ENCODE measurements at regions not wholly inside any gene's neighbourhood (a gene's known extent, or its start where the extent isn't known, plus 50 kb on each side); places are given as distances from the start of the nearest gene placed in this dataset.

GRCh38 chr9:89724659-89725058, 119.8 kb downstream of the GADD45G start:
- ATAC-seq: no peak
- Mint-ChIP-seq H3K27me3 (no peaks in the 10 kb centered on the region), H3K27ac (no peak overlapping the region), H3K4me1 (peaks cover 2% of the 10 kb centered on the region), H3K36me3 (ENCODE audit: low read depth) (no peaks in the 10 kb centered on the region), H3K4me3 (no peak overlapping the region)
- H3K9me3 ChIP-seq (ENCODE audit: control insufficient read depth, low read length, poor library complexity, severe bottlenecking): no peaks in the 10 kb centered on the region
- no peak for DNase-seq

- no peaks in the 10 kb centered on the region for H3K9me3 ChIP-seq (ENCODE audit: control insufficient read depth, low read length, poor library complexity, severe bottlenecking)
- Mint-ChIP-seq H3K27ac (no peak overlapping the region), H3K36me3 (ENCODE audit: low read depth) (no peaks in the 10 kb centered on the region), H3K4me1 (peaks cover 2% of the 10 kb centered on the region), H3K27me3 (no peaks in the 10 kb centered on the region), H3K4me3 (no peak overlapping the region)
- DNase-seq: no peak
- no peak for ATAC-seq
Observed at GRCh38 chr9:89725271-89725670, 120.5 kb downstream of the GADD45G start.

GRCh38 chr9:89729954-89730530, 125.2 kb downstream of the GADD45G start:
- Mint-ChIP-seq H3K27me3 (no peaks in the 10 kb centered on the region), H3K4me1 (peaks cover 8% of the 10 kb centered on the region), H3K27ac (no peak overlapping the region), H3K4me3 (no peak overlapping the region), H3K36me3 (ENCODE audit: low read depth) (no peaks in the 10 kb centered on the region)
- H3K9me3 ChIP-seq (ENCODE audit: control insufficient read depth, low read length, poor library complexity, severe bottlenecking): no peaks in the 10 kb centered on the region
- ATAC-seq (no peak), DNase-seq (no peak)

- ATAC-seq (no peak), DNase-seq (no peak)
- Mint-ChIP-seq H3K4me1 (peaks cover 11% of the 10 kb centered on the region), H3K27me3 (no peaks in the 10 kb centered on the region), H3K4me3 (no peak overlapping the region), H3K27ac (no peak overlapping the region), H3K36me3 (ENCODE audit: low read depth) (no peaks in the 10 kb centered on the region)
- no peaks in the 10 kb centered on the region for H3K9me3 ChIP-seq (ENCODE audit: control insufficient read depth, low read length, poor library complexity, severe bottlenecking)
Observed at GRCh38 chr9:89730715-89731114, 125.9 kb downstream of the GADD45G start.

- DNase-seq (no peak), ATAC-seq (no peak)
- no peak overlapping the region for H3K27ac Mint-ChIP-seq
- peaks cover 11% of the 10 kb centered on the region for H3K4me1 Mint-ChIP-seq
- H3K36me3 Mint-ChIP-seq (ENCODE audit: low read depth): no peaks in the 10 kb centered on the region
- H3K4me3 Mint-ChIP-seq: no peak overlapping the region
- H3K9me3 ChIP-seq (ENCODE audit: control insufficient read depth, low read length, poor library complexity, severe bottlenecking): no peaks in the 10 kb centered on the region
- no peaks in the 10 kb centered on the region for H3K27me3 Mint-ChIP-seq
Observed at GRCh38 chr9:89731262-89732182, 126.7 kb downstream of the GADD45G start.

GRCh38 chr9:89732295-89732938, 127.6 kb downstream of the GADD45G start:
- DNase-seq: no peak
- Mint-ChIP-seq H3K4me3 (no peak overlapping the region), H3K36me3 (ENCODE audit: low read depth) (no peaks in the 10 kb centered on the region), H3K27me3 (no peaks in the 10 kb centered on the region), H3K4me1 (peaks cover 14% of the 10 kb centered on the region), H3K27ac (no peak overlapping the region)
- ATAC-seq: no peak
- no peaks in the 10 kb centered on the region for H3K9me3 ChIP-seq (ENCODE audit: control insufficient read depth, low read length, poor library complexity, severe bottlenecking)

GRCh38 chr9:89732939-89733324, 128.1 kb downstream of the GADD45G start:
- no peaks in the 10 kb centered on the region for H3K9me3 ChIP-seq (ENCODE audit: control insufficient read depth, low read length, poor library complexity, severe bottlenecking)
- no peak for DNase-seq

GRCh38 chr9:89734600-89735041, 129.8 kb downstream of the GADD45G start:
- H3K4me3 Mint-ChIP-seq: no peak overlapping the region
- peaks cover 27% of the 10 kb centered on the region for H3K4me1 Mint-ChIP-seq
- no peaks in the 10 kb centered on the region for H3K9me3 ChIP-seq (ENCODE audit: control insufficient read depth, low read length, poor library complexity, severe bottlenecking)
- no peak for ATAC-seq
- H3K27me3 Mint-ChIP-seq: no peaks in the 10 kb centered on the region
- DNase-seq: no peak
- no peaks in the 10 kb centered on the region for H3K36me3 Mint-ChIP-seq (ENCODE audit: low read depth)
- no peak overlapping the region for H3K27ac Mint-ChIP-seq

More at GRCh38 chr9:89732939-89733324, 128.1 kb downstream of the GADD45G start:
- peaks cover 14% of the 10 kb centered on the region for H3K4me1 Mint-ChIP-seq
- no peak for ATAC-seq
- no peak overlapping the region for H3K4me3 Mint-ChIP-seq
- H3K27me3 Mint-ChIP-seq: no peaks in the 10 kb centered on the region
- no peak overlapping the region for H3K27ac Mint-ChIP-seq
- no peaks in the 10 kb centered on the region for H3K36me3 Mint-ChIP-seq (ENCODE audit: low read depth)

GRCh38 chr9:89738137-89738932, 133.5 kb downstream of the GADD45G start:
- no peaks in the 10 kb centered on the region for H3K27me3 Mint-ChIP-seq
- peak overlapping the region; percentile 84 for H3K27ac Mint-ChIP-seq
- no peaks in the 10 kb centered on the region for H3K9me3 ChIP-seq (ENCODE audit: control insufficient read depth, low read length, poor library complexity, severe bottlenecking)
- peaks cover 58% of the 10 kb centered on the region for H3K4me1 Mint-ChIP-seq
- ATAC-seq: no peak
- no peak overlapping the region for H3K4me3 Mint-ChIP-seq
- no peak for DNase-seq
- no peaks in the 10 kb centered on the region for H3K36me3 Mint-ChIP-seq (ENCODE audit: low read depth)

GRCh38 chr9:89739511-89739910, 134.7 kb downstream of the GADD45G start:
- H3K27me3 Mint-ChIP-seq: no peaks in the 10 kb centered on the region
- no peaks in the 10 kb centered on the region for H3K36me3 Mint-ChIP-seq (ENCODE audit: low read depth)
- H3K4me1 Mint-ChIP-seq: peaks cover 62% of the 10 kb centered on the region
- H3K4me3 Mint-ChIP-seq: peak overlapping the region; percentile 87
- no peak for DNase-seq
- no peaks in the 10 kb centered on the region for H3K9me3 ChIP-seq (ENCODE audit: control insufficient read depth, low read length, poor library complexity, severe bottlenecking)
- peak overlapping the region; percentile 84 for H3K27ac Mint-ChIP-seq
- ATAC-seq: no peak

GRCh38 chr9:89739916-89740315, 135.1 kb downstream of the GADD45G start:
- Mint-ChIP-seq H3K4me3 (peak overlapping the region; percentile 87), H3K4me1 (peaks cover 63% of the 10 kb centered on the region), H3K27me3 (no peaks in the 10 kb centered on the region), H3K27ac (peak overlapping the region; percentile 84), H3K36me3 (ENCODE audit: low read depth) (no peaks in the 10 kb centered on the region)
- no peak for DNase-seq
- no peak for ATAC-seq
- no peaks in the 10 kb centered on the region for H3K9me3 ChIP-seq (ENCODE audit: control insufficient read depth, low read length, poor library complexity, severe bottlenecking)

GRCh38 chr9:89740722-89741121, 135.9 kb downstream of the GADD45G start:
- H3K36me3 Mint-ChIP-seq (ENCODE audit: low read depth): no peaks in the 10 kb centered on the region
- peak; percentile 55 for ATAC-seq
- peak overlapping the region; percentile 87 for H3K4me3 Mint-ChIP-seq
- H3K4me1 Mint-ChIP-seq: peaks cover 62% of the 10 kb centered on the region
- no peaks in the 10 kb centered on the region for H3K27me3 Mint-ChIP-seq
- DNase-seq: peak in 2 of 3 donors; percentile 19
- peak overlapping the region; percentile 84 for H3K27ac Mint-ChIP-seq
- H3K9me3 ChIP-seq (ENCODE audit: control insufficient read depth, low read length, poor library complexity, severe bottlenecking): no peaks in the 10 kb centered on the region

- H3K27me3 Mint-ChIP-seq: no peaks in the 10 kb centered on the region
- ATAC-seq: no peak
- H3K9me3 ChIP-seq (ENCODE audit: control insufficient read depth, low read length, poor library complexity, severe bottlenecking): no peaks in the 10 kb centered on the region
- H3K36me3 Mint-ChIP-seq (ENCODE audit: low read depth): no peaks in the 10 kb centered on the region
- H3K4me3 Mint-ChIP-seq: peak overlapping the region; percentile 87
- H3K27ac Mint-ChIP-seq: peak overlapping the region; percentile 96
- DNase-seq: no peak
- peaks cover 69% of the 10 kb centered on the region for H3K4me1 Mint-ChIP-seq
Observed at GRCh38 chr9:89742660-89743059, 137.8 kb downstream of the GADD45G start.
